ENCODE measurements at regions not wholly inside any gene's neighbourhood (a gene's known extent, or its start where the extent isn't known, plus 50 kb on each side); places are given as distances from the start of the nearest gene placed in this dataset.

GRCh38 chr9:105865285-105865684, 170.9 kb downstream of the TMEM38B start:
- Histone ChIP-seq H3K4me1 (ENCODE audit: control insufficient read depth in 4 of 4, insufficient read depth in 4 of 4, low read length in 3 of 4) (no peaks in the 10 kb centered on the region), H3K4me3 (ENCODE audit: low read depth in 1 of 3, low read length in 3 of 3) (no peak overlapping the region), H3K27ac (ENCODE audit: low read depth in 1 of 2, low read length in 2 of 2) (no peak overlapping the region), H3K9me3 (ENCODE audit: control insufficient read depth in 4 of 4, low read length in 3 of 4) (no peaks in the 10 kb centered on the region), H3K27me3 (ENCODE audit: control insufficient read depth in 4 of 4, insufficient read depth in 4 of 4, low read length in 3 of 4) (no peaks in the 10 kb centered on the region), H3K36me3 (ENCODE audit: control insufficient read depth in 4 of 4, insufficient read depth in 3 of 4, low read depth in 1 of 4, low read length in 3 of 4) (no peaks in the 10 kb centered on the region), H3K9ac (ENCODE audit: low read depth in 1 of 2, low read length in 2 of 2) (no peak overlapping the region)
- TF ChIP-seq MAX (IDR thresholded peaks at IDR 0.05): no peak
- TF ChIP-seq HNF4A (conservative IDR thresholded peaks at IDR 0.05): no peak
- TF ChIP-seq GABPA (IDR thresholded peaks at IDR 0.05 in 1 of 2, conservative IDR thresholded peaks at IDR 0.05 in 1 of 2): no peak
- TF ChIP-seq TAF1 (conservative IDR thresholded peaks at IDR 0.05): no peak
- TF ChIP-seq SP1 (IDR thresholded peaks at IDR 0.05): no peak
- TF ChIP-seq YY1 (IDR thresholded peaks at IDR 0.05): no peak
- no peak for TF ChIP-seq ZBTB33 (IDR thresholded peaks at IDR 0.05)
- TF ChIP-seq EGR1 (IDR thresholded peaks at IDR 0.05; ENCODE audit: low read depth in 2 of 2): no peak
- TF ChIP-seq HNF4G (IDR thresholded peaks at IDR 0.05): no peak
- TF ChIP-seq FOXA2 (IDR thresholded peaks at IDR 0.05): no peak
- TF ChIP-seq RAD21 (IDR thresholded peaks at IDR 0.05): no peak
- no peak for TF ChIP-seq FOXA1 (IDR thresholded peaks at IDR 0.05)
- TF ChIP-seq CTCF (IDR thresholded peaks at IDR 0.05; ENCODE audit: low read depth, low read length, missing input control): no peak
- no peak for TF ChIP-seq JUND (IDR thresholded peaks at IDR 0.05)
- TF ChIP-seq NR2F2 (IDR thresholded peaks at IDR 0.05): no peak
- no peak for TF ChIP-seq RXRA (IDR thresholded peaks at IDR 0.05)
- DNase-seq (ENCODE audit: low spot score): no peak
- WGBS: 83% methylated on average over 4 of the region's 4 CpGs

GRCh38 chr9:105871540-105871939, 177.2 kb downstream of the TMEM38B start:
- Histone ChIP-seq H3K4me1 (ENCODE audit: control insufficient read depth in 4 of 4, insufficient read depth in 4 of 4, low read length in 3 of 4) (no peaks in the 10 kb centered on the region), H3K9me3 (ENCODE audit: control insufficient read depth in 4 of 4, low read length in 3 of 4) (no peaks in the 10 kb centered on the region), H3K4me3 (ENCODE audit: low read depth in 1 of 3, low read length in 3 of 3) (no peak overlapping the region), H3K27ac (ENCODE audit: low read depth in 1 of 2, low read length in 2 of 2) (no peak overlapping the region), H3K27me3 (ENCODE audit: control insufficient read depth in 4 of 4, insufficient read depth in 4 of 4, low read length in 3 of 4) (peaks cover 0 to 3% (median 0%) of the 10 kb centered on the region in 4 donors), H3K36me3 (ENCODE audit: control insufficient read depth in 4 of 4, insufficient read depth in 3 of 4, low read depth in 1 of 4, low read length in 3 of 4) (no peaks in the 10 kb centered on the region), H3K9ac (ENCODE audit: low read depth in 1 of 2, low read length in 2 of 2) (no peak overlapping the region)
- WGBS: 65% methylated on average over 2 of the region's 2 CpGs
- TF ChIP-seq SP1 (IDR thresholded peaks at IDR 0.05) (no peak), GABPA (IDR thresholded peaks at IDR 0.05 in 1 of 2, conservative IDR thresholded peaks at IDR 0.05 in 1 of 2) (no peak), FOXA1 (IDR thresholded peaks at IDR 0.05) (no peak)
- no peak for DNase-seq (ENCODE audit: low spot score)

GRCh38 chr9:105873801-105874200, 179.5 kb downstream of the TMEM38B start:
- Histone ChIP-seq H3K4me3 (ENCODE audit: low read depth in 1 of 3, low read length in 3 of 3) (no peak overlapping the region), H3K27me3 (ENCODE audit: control insufficient read depth in 4 of 4, insufficient read depth in 4 of 4, low read length in 3 of 4) (peaks cover 0 to 3% (median 0%) of the 10 kb centered on the region in 4 donors), H3K36me3 (ENCODE audit: control insufficient read depth in 4 of 4, insufficient read depth in 3 of 4, low read depth in 1 of 4, low read length in 3 of 4) (no peaks in the 10 kb centered on the region), H3K9me3 (ENCODE audit: control insufficient read depth in 4 of 4, low read length in 3 of 4) (no peaks in the 10 kb centered on the region), H3K27ac (ENCODE audit: low read depth in 1 of 2, low read length in 2 of 2) (no peak overlapping the region), H3K4me1 (ENCODE audit: control insufficient read depth in 4 of 4, insufficient read depth in 4 of 4, low read length in 3 of 4) (no peaks in the 10 kb centered on the region), H3K9ac (ENCODE audit: low read depth in 1 of 2, low read length in 2 of 2) (no peak overlapping the region)
- DNase-seq (ENCODE audit: low spot score): no peak
- WGBS: 76% methylated on average over 3 of the region's 3 CpGs
- TF ChIP-seq RAD21 (IDR thresholded peaks at IDR 0.05) (no peak), YY1 (IDR thresholded peaks at IDR 0.05) (no peak), HNF4A (conservative IDR thresholded peaks at IDR 0.05) (no peak), ZBTB33 (IDR thresholded peaks at IDR 0.05) (no peak), ATF3 (IDR thresholded peaks at IDR 0.05) (no peak), FOXA2 (IDR thresholded peaks at IDR 0.05) (no peak), MAX (IDR thresholded peaks at IDR 0.05) (no peak), NR2F2 (IDR thresholded peaks at IDR 0.05) (no peak), HNF4G (IDR thresholded peaks at IDR 0.05) (no peak), TAF1 (conservative IDR thresholded peaks at IDR 0.05) (no peak), REST (IDR thresholded peaks at IDR 0.05) (no peak), RXRA (IDR thresholded peaks at IDR 0.05) (no peak)

Data from liver (tissue), 8 donors.